ENCODE measurements at regions not wholly inside any gene's neighbourhood (a gene's known extent, or its start where the extent isn't known, plus 50 kb on each side); places are given as distances from the start of the nearest gene placed in this dataset.

- no peak overlapping the region for H3K27ac ChIP-seq (ENCODE audit: low read depth, low read length, poor library complexity, severe bottlenecking)
- no peak overlapping the region for H2AFZ ChIP-seq (ENCODE audit: low read length)
- no peaks in the 10 kb centered on the region for H3K36me3 ChIP-seq (ENCODE audit: insufficient read depth, low read length)
- no TSS peak for BruUV-seq (replicated peaks)
- H4K20me1 ChIP-seq (ENCODE audit: insufficient read depth, low read length): no peaks in the 10 kb centered on the region
- H3K9me3 ChIP-seq (ENCODE audit: low read length): no peaks in the 10 kb centered on the region
- no peak for DNase-seq (ENCODE audit: low spot score)
- H3K79me2 ChIP-seq (ENCODE audit: insufficient read depth, low read depth, low read length): no peaks in the 10 kb centered on the region
- POLR2A ChIA-PET: interaction anchor here (0.7 kb wide), 1 partner anchor 8 kb away, joined by 5 read pairs; no protein-coding TSS in a partner anchor
- H3K4me1 ChIP-seq (ENCODE audit: insufficient read depth, low read length, poor library complexity, severe bottlenecking): peaks cover 6% of the 10 kb centered on the region
- CTCF ChIA-PET (ENCODE audit: unreplicated experiment): no interaction called here
- H3K4me2 ChIP-seq (ENCODE audit: low read length): no peak overlapping the region
- H3K4me3 ChIP-seq (ENCODE audit: low read depth, low read length, poor library complexity, severe bottlenecking): no peak overlapping the region
- intact Hi-C loops (cut with micrococcal nuclease; ENCODE audit: unreplicated experiment): no loop called here
- TF ChIP-seq CTCF (conservative IDR thresholded peaks at IDR 0.05; ENCODE audit: low read length) (no peak), EZH2phosphoT487 (IDR thresholded peaks at IDR 0.05; ENCODE audit: borderline replicate concordance, low read depth, low read length) (no peak)
- H3K9me2 ChIP-seq (ENCODE audit: insufficient read depth, low read length): no peaks in the 10 kb centered on the region
These were observed 154.3 kb upstream of the IQSEC1 start for GRCh38 chr3:13227315-13228165.

GRCh38 chr3:13224967-13225366 lies 151.7 kb upstream of the IQSEC1 start:
- H3K9me2 ChIP-seq (ENCODE audit: insufficient read depth, low read length): no peaks in the 10 kb centered on the region
- no peak overlapping the region for H3K4me2 ChIP-seq (ENCODE audit: low read length)
- POLR2A ChIA-PET: no interaction called here
- no peak for DNase-seq (ENCODE audit: low spot score)
- no peaks in the 10 kb centered on the region for H3K4me1 ChIP-seq (ENCODE audit: insufficient read depth, low read length, poor library complexity, severe bottlenecking)
- CTCF ChIA-PET (ENCODE audit: unreplicated experiment): no interaction called here
- H3K9me3 ChIP-seq (ENCODE audit: low read length): no peaks in the 10 kb centered on the region
- BruUV-seq (replicated peaks): no TSS peak
- TF ChIP-seq CTCF (conservative IDR thresholded peaks at IDR 0.05; ENCODE audit: low read length) (no peak), EZH2phosphoT487 (IDR thresholded peaks at IDR 0.05; ENCODE audit: borderline replicate concordance, low read depth, low read length) (no peak)
- no peaks in the 10 kb centered on the region for H3K79me2 ChIP-seq (ENCODE audit: insufficient read depth, low read depth, low read length)
- H3K4me3 ChIP-seq (ENCODE audit: low read depth, low read length, poor library complexity, severe bottlenecking): no peak overlapping the region
- H3K27ac ChIP-seq (ENCODE audit: low read depth, low read length, poor library complexity, severe bottlenecking): no peak overlapping the region
- H4K20me1 ChIP-seq (ENCODE audit: insufficient read depth, low read length): no peaks in the 10 kb centered on the region
- intact Hi-C loops (cut with micrococcal nuclease; ENCODE audit: unreplicated experiment): no loop called here
- H2AFZ ChIP-seq (ENCODE audit: low read length): no peak overlapping the region
- H3K36me3 ChIP-seq (ENCODE audit: insufficient read depth, low read length): no peaks in the 10 kb centered on the region

Data from OCI-LY7 (cell line).